ENCODE measurements at regions not wholly inside any gene's neighbourhood (a gene's known extent, or its start where the extent isn't known, plus 50 kb on each side); places are given as distances from the start of the nearest gene placed in this dataset.

- no peaks in the 10 kb centered on the region for H3K4me1 ChIP-seq (ENCODE audit: control insufficient read depth, insufficient read depth, low read length)
- H3K4me3 ChIP-seq (ENCODE audit: low read depth, low read length): no peak overlapping the region
- H3K36me3 ChIP-seq (ENCODE audit: control insufficient read depth in 2 of 2, insufficient read depth in 1 of 2, low read length in 2 of 2): no peaks in the 10 kb centered on the region
- POLR2A ChIA-PET: no interaction called here
- TF ChIP-seq GLI4 (tag by site-specific recombination; IDR thresholded peaks at IDR 0.05) (no peak), ZNF747 (tag by site-specific recombination; IDR thresholded peaks at IDR 0.05) (no peak), ZFHX2 (tag by site-specific recombination; conservative IDR thresholded peaks at IDR 0.05) (no peak), ZNF449 (tag by site-specific recombination; IDR thresholded peaks at IDR 0.05) (no peak), KLF9 (tag by site-specific recombination; IDR thresholded peaks at IDR 0.05; ENCODE audit: low read depth) (no peak), ZFP41 (tag by site-specific recombination; IDR thresholded peaks at IDR 0.05; ENCODE audit: borderline replicate concordance) (no peak), ZNF133 (tag by site-specific recombination; IDR thresholded peaks at IDR 0.05) (no peak), ZNF175 (tag by site-specific recombination; IDR thresholded peaks at IDR 0.05) (no peak), PRDM6 (tag by site-specific recombination; IDR thresholded peaks at IDR 0.05) (no peak), ZNF571 (tag by site-specific recombination; IDR thresholded peaks at IDR 0.05) (no peak), ZNF626 (tag by site-specific recombination; IDR thresholded peaks at IDR 0.05) (no peak), ELK4 (IDR thresholded peaks at IDR 0.05; ENCODE audit: borderline replicate concordance, low read depth, low read length) (no peak), WT1 (tag by site-specific recombination; IDR thresholded peaks at IDR 0.05) (no peak), ZNF140 (tag by site-specific recombination; IDR thresholded peaks at IDR 0.05) (no peak), KLF17 (tag by site-specific recombination; IDR thresholded peaks at IDR 0.05) (no peak)
- no peaks in the 10 kb centered on the region for H3K9me3 ChIP-seq (ENCODE audit: control insufficient read depth, insufficient read depth, low read depth, low read length)
- H3K27ac ChIP-seq (ENCODE audit: extremely low read depth, low read depth, low read length): no peak overlapping the region
- CTCF ChIA-PET: interaction anchor here (0.6 to 2.1 kb wide), 5 partner anchors 9 to 99 kb away, joined by 3 to 10 read pairs (median 6); no protein-coding TSS in a partner anchor
Measured at GRCh38 chr18:45286431-45286830, 328.8 kb upstream of the SLC14A2 start.

GRCh38 chr18:45287531-45287930, 327.7 kb upstream of the SLC14A2 start:
- Histone ChIP-seq H3K4me3 (ENCODE audit: low read depth, low read length) (no peak overlapping the region), H3K36me3 (ENCODE audit: control insufficient read depth in 2 of 2, insufficient read depth in 1 of 2, low read length in 2 of 2) (no peaks in the 10 kb centered on the region), H3K4me1 (ENCODE audit: control insufficient read depth, insufficient read depth, low read length) (0 out of 2 replicates have a peak, but pooled peaks cover 2% of the 10 kb centered on the region), H3K9me3 (ENCODE audit: control insufficient read depth, insufficient read depth, low read depth, low read length) (no peaks in the 10 kb centered on the region), H3K27ac (ENCODE audit: extremely low read depth, low read depth, low read length) (no peak overlapping the region)
- ChIA-PET POLR2A (no interaction called here), CTCF (interaction anchor here (1.1 to 1.6 kb wide), 2 partner anchors 12 to 97 kb away, joined by 4 to 14 read pairs; no protein-coding TSS in a partner anchor)
- TF ChIP-seq ZSCAN4 (tag by site-specific recombination; IDR thresholded peaks at IDR 0.05) (no peak), KLF9 (tag by site-specific recombination; IDR thresholded peaks at IDR 0.05; ENCODE audit: low read depth) (no peak), IKZF3 (tag by site-specific recombination; IDR thresholded peaks at IDR 0.05) (no peak), SCRT2 (tag by site-specific recombination; IDR thresholded peaks at IDR 0.05) (no peak), ZBTB44 (tag by site-specific recombination; IDR thresholded peaks at IDR 0.05) (no peak), ZNF335 (tag by site-specific recombination; conservative IDR thresholded peaks at IDR 0.05) (no peak), ZNF843 (tag by site-specific recombination; IDR thresholded peaks at IDR 0.05) (no peak), INSM2 (tag by site-specific recombination; IDR thresholded peaks at IDR 0.05) (no peak), ZNF18 (tag by site-specific recombination; IDR thresholded peaks at IDR 0.05) (no peak), ZNF2 (tag by site-specific recombination; IDR thresholded peaks at IDR 0.05) (no peak), ZNF416 (tag by site-specific recombination; IDR thresholded peaks at IDR 0.05) (no peak)

All from HEK293 (cell line).